ENCODE measurements at regions not wholly inside any gene's neighbourhood (a gene's known extent, or its start where the extent isn't known, plus 50 kb on each side); places are given as distances from the start of the nearest gene placed in this dataset.
A peak's percentile ranks its signal among the peaks of the same experiment; 100 is the strongest.

GRCh38 chr1:117732065-117732797, 126.4 kb downstream of the TENT5C start:
- Histone ChIP-seq H3K9me3 (no peaks in the 10 kb centered on the region), H3K4me3 (replicated peaks in 1 of 3) (no peak overlapping the region), H3K27me3 (no peaks in the 10 kb centered on the region), H3K36me3 (no peaks in the 10 kb centered on the region), H3K4me1 (peaks cover 3% of the 10 kb centered on the region in 2 donors), H3K27ac (no peak overlapping the region)
- 84 to 93% methylated on average over 4 of the region's 4 CpGs for WGBS, 2 donors
- intact Hi-C loops (cut with DNase I): no loop called here
- TF ChIP-seq CTCF (IDR thresholded peaks at IDR 0.05): no peak
- no peak for TF ChIP-seq POLR2A (IDR thresholded peaks at IDR 0.05)
- DNase-seq: no peak

DNA sequence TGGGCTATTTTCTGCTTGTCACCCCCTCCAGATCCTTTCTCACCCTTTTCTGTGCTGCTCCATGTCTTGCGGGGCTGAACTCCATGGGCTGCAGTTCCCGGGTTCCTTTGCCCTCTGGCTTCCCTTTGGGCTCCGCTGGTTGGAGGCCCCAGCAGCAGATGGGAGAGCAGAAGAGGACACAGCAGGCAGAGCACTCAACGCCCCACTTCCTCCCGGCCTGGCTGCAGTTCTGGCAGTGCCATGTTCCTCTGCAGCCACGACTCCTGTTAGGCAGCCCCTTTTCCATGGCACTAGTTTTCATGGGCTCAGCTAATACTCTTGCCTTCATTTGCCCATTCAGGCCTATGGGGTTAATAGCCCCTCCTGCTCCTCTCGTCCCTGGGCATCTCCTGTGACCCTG, 127.1 kb downstream of the TENT5C start:
- intact Hi-C loops (cut with DNase I): no loop called here
- peaks cover 3% of the 10 kb centered on the region in 2 donors for H3K4me1 ChIP-seq
- no peaks in the 10 kb centered on the region for H3K27me3 ChIP-seq
- H3K9me3 ChIP-seq: no peaks in the 10 kb centered on the region
- no peak for DNase-seq
- H3K4me3 ChIP-seq (replicated peaks in 1 of 3): no peak overlapping the region
- no peaks in the 10 kb centered on the region for H3K36me3 ChIP-seq
- 88 to 94% methylated on average over 7 of the region's 7 CpGs for WGBS, 2 donors
- no peak overlapping the region for H3K27ac ChIP-seq
- no peak for TF ChIP-seq CTCF (IDR thresholded peaks at IDR 0.05)
- TF ChIP-seq POLR2A (IDR thresholded peaks at IDR 0.05): no peak

DNA sequence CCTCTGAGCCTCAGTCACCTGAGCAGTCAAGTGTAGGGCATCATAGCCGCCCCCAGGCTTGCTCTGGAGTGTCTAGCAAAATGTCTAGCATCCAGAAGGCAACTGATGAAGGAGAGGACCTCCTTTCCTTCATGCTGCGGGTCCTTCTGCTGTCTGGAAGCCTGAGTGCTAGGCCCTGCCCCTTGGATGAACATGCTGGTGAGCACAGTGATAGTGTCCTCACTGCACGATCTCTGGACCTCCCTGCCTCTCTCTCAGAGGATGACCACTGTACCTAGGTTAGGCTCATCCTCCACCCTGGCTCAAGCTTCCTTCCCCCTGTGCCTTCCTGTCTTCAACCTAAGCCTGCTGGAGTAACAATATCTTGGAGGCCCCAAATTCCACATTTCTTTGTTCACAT, 128.6 kb downstream of the TENT5C start:
- WGBS, 2 donors: 83 to 92% methylated on average over 3 of the region's 3 CpGs
- Histone ChIP-seq H3K4me3 (replicated peaks in 1 of 3) (no peak overlapping the region), H3K4me1 (peaks cover 3% of the 10 kb centered on the region in 2 donors), H3K27me3 (no peaks in the 10 kb centered on the region), H3K9me3 (no peaks in the 10 kb centered on the region), H3K36me3 (no peaks in the 10 kb centered on the region), H3K27ac (peak overlapping the region in 2 of 3 donors; percentile 55 to 61)
- no peak for DNase-seq
- intact Hi-C loops (cut with DNase I): no loop called here
- no peak for TF ChIP-seq POLR2A (IDR thresholded peaks at IDR 0.05)
- no peak for TF ChIP-seq CTCF (IDR thresholded peaks at IDR 0.05)

- no peaks in the 10 kb centered on the region for H3K27me3 ChIP-seq
- intact Hi-C loops (cut with DNase I): no loop called here
- WGBS, 2 donors: 2% methylated on average over 2 of the region's 2 CpGs
- DNase-seq: peak; percentile 51 to 56
- no peaks in the 10 kb centered on the region for H3K9me3 ChIP-seq
- peak overlapping the region in 1 of 3 donors; percentile 9 for H3K4me3 ChIP-seq (replicated peaks in 1 of 3)
- H3K36me3 ChIP-seq: no peaks in the 10 kb centered on the region
- H3K4me1 ChIP-seq: peaks cover 3% of the 10 kb centered on the region in 2 donors
- TF ChIP-seq CTCF (IDR thresholded peaks at IDR 0.05) (no peak), POLR2A (IDR thresholded peaks at IDR 0.05) (no peak)
- peak overlapping the region; percentile 48 to 61 (median 55) for H3K27ac ChIP-seq
These were observed 129.5 kb downstream of the TENT5C start for GRCh38 chr1:117735045-117735992.

DNA sequence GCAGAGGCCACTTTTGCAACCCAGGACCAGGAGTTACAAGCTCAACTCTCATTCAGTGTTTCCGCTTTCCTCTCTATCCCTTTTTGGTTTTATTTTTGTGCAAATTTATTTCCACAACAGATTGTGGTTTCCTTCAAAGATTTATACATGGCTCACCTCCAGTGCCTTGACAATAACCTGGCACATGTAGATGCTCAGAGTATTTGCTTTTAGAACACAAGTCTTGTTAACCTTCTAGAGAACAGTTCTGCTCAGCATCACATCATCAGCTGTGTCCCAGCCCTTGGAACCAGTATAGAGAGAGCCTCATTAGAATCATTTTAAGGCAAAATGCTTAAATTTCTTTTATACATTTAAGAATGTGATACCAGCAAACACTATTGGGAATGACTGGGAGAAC, 133.7 kb downstream of the TENT5C start:
- no peaks in the 10 kb centered on the region for H3K9me3 ChIP-seq
- no peak for TF ChIP-seq POLR2A (IDR thresholded peaks at IDR 0.05)
- TF ChIP-seq CTCF (IDR thresholded peaks at IDR 0.05): no peak
- H3K36me3 ChIP-seq: no peaks in the 10 kb centered on the region
- H3K4me3 ChIP-seq (replicated peaks in 1 of 3): no peak overlapping the region
- DNase-seq: no peak
- intact Hi-C loops (cut with DNase I): no loop called here
- H3K27me3 ChIP-seq: no peaks in the 10 kb centered on the region
- H3K27ac ChIP-seq: no peak overlapping the region
- peaks cover 3% of the 10 kb centered on the region in 2 donors for H3K4me1 ChIP-seq
- WGBS, 2 donors: 98 to 100% methylated on average over 1 of the region's 1 CpG

Measured in thyroid gland (tissue), 4 donors.